RWPE1 (cell line): ENCODE measurements at regions not wholly inside any gene's neighbourhood (a gene's known extent, or its start where the extent isn't known, plus 50 kb on each side); places are given as distances from the start of the nearest gene placed in this dataset.

ENCODE experiments used
- CTCF ChIA-PET: fragments of 350-600 bp; sonication (Branson Sonifier 250); formaldehyde crosslinking; extraction: SDS; loops from one replicate; lab custom pipeline; 2021; lab: Yijun Ruan, JAX
- POLR2A ChIA-PET: fragments of 400-600 bp; formaldehyde crosslinking; extraction: SDS; loops from one replicate; lab custom pipeline; 2020; ENCODE audit warnings: antibody characterized with exemption; ENCODE audit not compliant: low non-redundant PET; lab: Yijun Ruan, JAX
- DNase-seq: peaks from one replicate; pipeline ENCODE4 v3.0.0; 2012; ENCODE audit warnings: low spot score
- H3K27ac ChIP-seq: fragments of 450-650 bp; 2 replicates; pipeline ENCODE4 v1.5.1; 2017
- TF ChIP-seq, protein P1 (sequence below): fragments of 450-650 bp; conservative IDR thresholded peaks from 2 replicates; pipeline ENCODE4 v1.5.1; 2017; ENCODE audit warnings: low read depth, mild to moderate bottlenecking

DNA sequence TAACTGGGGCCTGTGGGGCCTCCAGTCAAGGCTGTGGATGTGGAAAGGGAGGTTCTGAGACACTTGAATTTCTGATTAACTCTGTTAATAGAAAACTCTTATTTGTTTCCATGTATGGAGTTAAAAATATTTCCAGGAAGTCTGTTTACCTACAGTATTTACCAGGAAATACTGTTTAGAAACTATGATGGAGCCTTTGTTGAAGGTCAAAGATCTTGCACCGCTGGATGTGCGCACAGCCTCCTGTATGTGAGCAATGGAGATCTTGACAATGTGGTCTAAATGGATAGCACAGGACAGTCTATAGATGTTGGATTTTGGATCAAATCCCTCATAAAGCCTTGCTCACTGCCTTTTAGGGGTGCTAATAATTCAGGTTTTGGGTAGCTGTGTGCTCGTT, 268.4 kb downstream of the DLEU7 start:
- no peak for DNase-seq
- POLR2A ChIA-PET, result no interaction called here
- CTCF ChIA-PET, result no interaction called here
- H3K27ac ChIP-seq, result no peak overlapping the region
- TF ChIP-seq, protein P1, sequence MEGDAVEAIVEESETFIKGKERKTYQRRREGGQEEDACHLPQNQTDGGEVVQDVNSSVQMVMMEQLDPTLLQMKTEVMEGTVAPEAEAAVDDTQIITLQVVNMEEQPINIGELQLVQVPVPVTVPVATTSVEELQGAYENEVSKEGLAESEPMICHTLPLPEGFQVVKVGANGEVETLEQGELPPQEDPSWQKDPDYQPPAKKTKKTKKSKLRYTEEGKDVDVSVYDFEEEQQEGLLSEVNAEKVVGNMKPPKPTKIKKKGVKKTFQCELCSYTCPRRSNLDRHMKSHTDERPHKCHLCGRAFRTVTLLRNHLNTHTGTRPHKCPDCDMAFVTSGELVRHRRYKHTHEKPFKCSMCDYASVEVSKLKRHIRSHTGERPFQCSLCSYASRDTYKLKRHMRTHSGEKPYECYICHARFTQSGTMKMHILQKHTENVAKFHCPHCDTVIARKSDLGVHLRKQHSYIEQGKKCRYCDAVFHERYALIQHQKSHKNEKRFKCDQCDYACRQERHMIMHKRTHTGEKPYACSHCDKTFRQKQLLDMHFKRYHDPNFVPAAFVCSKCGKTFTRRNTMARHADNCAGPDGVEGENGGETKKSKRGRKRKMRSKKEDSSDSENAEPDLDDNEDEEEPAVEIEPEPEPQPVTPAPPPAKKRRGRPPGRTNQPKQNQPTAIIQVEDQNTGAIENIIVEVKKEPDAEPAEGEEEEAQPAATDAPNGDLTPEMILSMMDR, result no peak

DNA sequence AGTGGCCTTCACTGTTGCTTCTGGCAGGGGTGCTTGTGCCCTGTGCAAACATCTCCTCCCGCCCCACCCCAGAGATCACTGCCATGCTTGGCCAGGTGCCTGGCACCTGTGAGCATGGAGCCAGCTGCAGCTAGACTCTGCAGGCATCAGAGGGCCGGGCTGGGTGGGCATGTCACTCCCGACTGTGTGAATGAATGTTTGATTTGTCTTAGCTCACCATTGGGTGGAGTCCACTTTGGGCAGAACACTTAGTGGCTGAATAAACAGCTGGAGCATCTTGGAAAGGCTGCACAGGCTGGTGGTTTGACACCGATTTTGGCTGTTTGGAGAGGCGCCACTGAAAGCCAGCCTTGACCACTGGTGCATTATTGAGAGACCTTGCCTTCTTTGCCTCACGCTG, 267.3 kb downstream of the DLEU7 start:
- CTCF ChIA-PET, result no interaction called here
- no peak for DNase-seq
- POLR2A ChIA-PET, result no interaction called here
- H3K27ac ChIP-seq, result no peak overlapping the region
- TF ChIP-seq, protein P1, result no peak

DNA sequence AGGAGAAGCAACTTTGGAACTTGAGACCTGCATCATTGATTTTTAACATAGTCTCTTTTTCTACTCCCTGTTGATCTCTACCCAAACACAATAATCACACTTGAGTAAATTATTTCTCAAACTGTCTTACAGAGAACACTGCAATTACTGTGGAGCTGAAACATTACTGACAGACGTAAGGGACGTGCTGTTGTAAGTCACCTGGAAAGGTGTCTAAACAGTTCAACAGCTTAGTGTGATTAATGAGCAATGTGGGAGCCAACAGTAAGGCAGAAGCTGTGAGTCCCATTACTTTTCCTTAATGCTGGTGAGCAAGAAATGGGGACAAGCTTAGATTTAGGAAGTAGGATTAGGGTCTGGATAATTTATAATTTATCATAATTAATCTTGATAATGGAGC, 265.7 kb downstream of the DLEU7 start:
- POLR2A ChIA-PET, result no interaction called here
- H3K27ac ChIP-seq, result no peak overlapping the region
- DNase-seq, result no peak
- TF ChIP-seq, protein P1, result no peak
- CTCF ChIA-PET, result interaction anchor here (0.6 to 0.7 kb wide), 2 partner anchors 220 to 708 kb away, joined by 3 to 4 read pairs; no protein-coding TSS in a partner anchor

DNA sequence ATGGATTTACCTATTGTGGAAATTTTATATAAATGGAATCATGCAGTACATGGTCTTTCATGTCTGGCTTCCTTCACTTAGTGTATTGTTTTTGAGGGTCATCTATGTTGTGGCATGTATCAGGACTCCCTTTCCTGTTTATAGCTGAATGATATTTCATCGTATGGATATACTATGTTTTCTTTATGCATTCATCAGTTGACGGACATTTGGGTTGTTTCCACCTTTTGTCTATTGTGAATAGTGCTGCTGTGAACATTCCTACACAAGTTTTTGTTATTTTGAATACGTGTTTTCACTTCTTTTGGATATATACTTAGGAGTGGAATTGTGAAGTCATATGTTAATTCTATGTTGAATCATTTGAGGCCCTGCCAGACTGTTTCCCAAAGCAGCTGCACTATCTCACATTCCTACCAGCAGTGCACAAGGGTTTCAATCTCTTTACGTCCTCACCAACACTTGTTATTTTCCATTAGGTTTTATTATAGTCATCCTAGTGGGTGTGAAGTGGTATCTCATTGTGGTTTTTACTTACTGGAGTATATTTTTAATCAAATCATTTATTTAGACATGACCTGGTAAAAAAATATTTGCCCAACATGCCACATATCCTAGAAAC, 262.7 kb downstream of the DLEU7 start:
- DNase-seq, result no peak
- ChIA-PET POLR2A (no interaction called here), CTCF (interaction anchor here (0.6 kb wide), 1 partner anchor 331 kb away, joined by 3 read pairs; no protein-coding TSS in a partner anchor)
- TF ChIP-seq, protein P1, result no peak
- no peak overlapping the region for H3K27ac ChIP-seq

DNA sequence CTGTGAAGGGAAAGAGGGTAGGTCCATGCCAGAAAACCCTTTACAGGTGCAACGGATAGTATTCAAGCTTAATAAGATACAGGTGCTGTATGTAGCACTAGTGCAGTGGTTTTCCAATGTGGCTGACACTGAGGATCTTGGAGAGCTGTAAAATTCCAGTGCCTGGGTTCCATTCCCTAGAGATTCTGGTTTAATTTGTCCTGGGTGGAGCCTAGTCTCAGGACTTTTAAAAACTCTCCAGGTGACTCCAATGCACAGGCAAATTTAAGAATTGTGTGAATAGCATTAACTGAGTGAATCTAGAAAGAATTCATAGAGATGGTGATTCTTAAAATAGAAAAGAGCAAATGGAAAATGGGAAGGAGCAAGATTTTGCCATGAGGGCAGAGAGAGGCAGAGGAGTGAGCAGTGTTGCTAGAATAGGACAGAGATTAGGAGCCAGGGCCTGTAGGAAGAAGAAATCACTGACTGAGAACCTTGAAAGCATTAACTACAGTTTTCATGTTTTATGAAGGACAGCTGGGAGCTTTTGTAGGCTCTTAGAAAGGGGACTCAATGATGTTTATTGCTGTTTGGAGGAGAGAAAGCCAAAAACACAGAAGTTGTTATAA, 261.8 kb downstream of the DLEU7 start:
- ChIA-PET CTCF (no interaction called here), POLR2A (no interaction called here)
- DNase-seq, result no peak
- H3K27ac ChIP-seq, result no peak overlapping the region
- TF ChIP-seq, protein P1, result no peak

DNA sequence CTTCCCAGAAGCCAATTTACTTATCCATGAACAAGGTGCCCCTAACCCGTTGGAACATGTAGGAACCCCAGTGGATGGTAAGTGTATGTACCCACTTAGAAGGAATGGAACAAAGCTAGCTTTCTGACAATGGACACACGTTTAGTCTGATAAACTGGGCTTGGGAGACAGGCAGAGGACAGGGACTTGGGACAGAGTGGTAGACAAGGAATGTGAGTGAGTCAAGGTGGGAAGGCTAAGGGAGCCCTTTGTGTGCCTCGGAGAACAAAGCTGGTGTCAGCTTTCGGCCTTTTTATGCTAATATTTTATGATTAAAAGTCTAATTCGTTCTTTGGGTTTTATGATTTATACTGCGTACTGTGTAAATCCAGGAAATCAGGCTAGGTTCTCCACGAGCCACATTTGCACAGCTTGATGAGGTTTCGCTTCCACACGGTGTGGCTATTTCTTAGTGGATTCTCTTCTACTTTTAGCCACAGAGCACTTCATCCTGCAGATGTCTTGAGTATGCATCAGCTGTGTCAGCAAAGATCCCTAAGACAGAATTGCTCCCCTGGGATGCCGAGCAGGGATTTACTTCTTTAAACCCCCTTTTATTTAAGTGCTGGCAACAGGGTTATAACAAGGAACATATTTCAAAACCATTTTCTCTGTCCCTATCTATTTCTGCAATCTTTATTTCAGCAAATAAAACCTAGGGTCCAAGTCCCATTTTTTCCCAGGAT, 258.5 kb downstream of the DLEU7 start:
- no peak for DNase-seq
- TF ChIP-seq, protein P1, result no peak
- no peak overlapping the region for H3K27ac ChIP-seq
- CTCF ChIA-PET, result interaction anchor here (0.6 kb wide), 1 partner anchor 473 kb away, joined by 4 read pairs; no protein-coding TSS in a partner anchor
- POLR2A ChIA-PET, result no interaction called here
